Epithelial cell of prostate (primary cell): ENCODE measurements at regions not wholly inside any gene's neighbourhood (a gene's known extent, or its start where the extent isn't known, plus 50 kb on each side); places are given as distances from the start of the nearest gene placed in this dataset.
"Not testable (repeated sequence)": the region's sequence is repeated elsewhere in the genome, so short reads cannot be mapped to it uniquely, and the experiment has no call there.

Source experiments
- DNase-seq: peaks from one replicate; pipeline ENCODE4 v3.0.0-alpha.2; 2011; ENCODE audit warnings: low read depth, low spot score
- H3K27ac ChIP-seq: fragments of 450-650 bp; 2 replicates; pipeline ENCODE4 v1.5.1; 2017; ENCODE audit warnings: mild to moderate bottlenecking

DNA sequence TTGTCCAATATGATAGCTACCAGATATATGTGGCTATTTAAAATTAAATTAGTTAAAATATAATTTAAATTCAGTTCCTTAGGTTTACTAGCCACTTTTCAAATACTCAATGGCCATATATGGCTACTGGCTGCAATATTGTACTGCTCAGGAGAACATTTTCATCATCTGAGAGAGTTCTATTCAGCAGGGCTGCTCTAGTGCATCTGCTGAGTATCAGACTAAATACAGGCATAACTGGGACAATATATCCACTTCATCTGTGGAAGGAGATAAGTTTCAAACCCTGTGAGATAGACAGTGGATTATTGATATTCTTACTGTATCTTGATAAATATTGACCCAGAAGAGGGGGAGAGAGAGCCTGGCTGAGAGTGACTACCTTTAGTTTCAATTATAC lies 240.1 kb upstream of the ANKRD50 start:
- peak overlapping the region; percentile 0 for H3K27ac ChIP-seq

DNA sequence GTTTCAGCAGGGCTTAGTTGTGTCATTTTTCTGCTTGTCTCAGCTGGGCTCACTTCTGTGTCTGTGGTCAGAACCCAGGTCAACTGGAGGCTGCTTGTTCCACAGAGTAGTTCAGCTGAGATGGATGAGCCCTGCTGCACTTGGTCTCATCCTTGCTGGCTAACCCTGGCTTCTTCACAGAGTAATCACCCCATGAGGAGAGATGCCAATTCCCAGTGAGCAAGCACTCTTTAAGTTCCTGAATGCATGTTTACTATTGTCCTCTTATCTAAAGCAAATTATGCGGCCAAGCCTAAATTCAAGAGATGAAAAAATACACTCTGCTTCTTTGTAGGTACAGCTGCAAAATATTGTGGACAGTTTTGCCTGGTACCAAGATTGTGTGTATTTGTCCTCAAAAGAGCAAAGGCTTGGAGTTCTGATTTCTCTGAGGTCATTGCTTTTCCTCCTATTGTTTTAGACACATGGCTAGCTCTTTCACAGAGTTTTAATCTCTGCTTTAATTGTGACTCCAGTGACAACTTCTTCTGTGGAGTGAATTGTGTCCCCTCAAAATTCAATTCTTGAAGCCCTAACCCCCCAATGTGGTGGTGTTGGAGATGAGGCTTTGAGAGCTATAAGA lies 236.6 kb upstream of the ANKRD50 start:
- no peak for DNase-seq
- H3K27ac ChIP-seq: no peak overlapping the region

More for the DNA sequence above, 240.1 kb upstream of the ANKRD50 start:
- no peak for DNase-seq

DNA sequence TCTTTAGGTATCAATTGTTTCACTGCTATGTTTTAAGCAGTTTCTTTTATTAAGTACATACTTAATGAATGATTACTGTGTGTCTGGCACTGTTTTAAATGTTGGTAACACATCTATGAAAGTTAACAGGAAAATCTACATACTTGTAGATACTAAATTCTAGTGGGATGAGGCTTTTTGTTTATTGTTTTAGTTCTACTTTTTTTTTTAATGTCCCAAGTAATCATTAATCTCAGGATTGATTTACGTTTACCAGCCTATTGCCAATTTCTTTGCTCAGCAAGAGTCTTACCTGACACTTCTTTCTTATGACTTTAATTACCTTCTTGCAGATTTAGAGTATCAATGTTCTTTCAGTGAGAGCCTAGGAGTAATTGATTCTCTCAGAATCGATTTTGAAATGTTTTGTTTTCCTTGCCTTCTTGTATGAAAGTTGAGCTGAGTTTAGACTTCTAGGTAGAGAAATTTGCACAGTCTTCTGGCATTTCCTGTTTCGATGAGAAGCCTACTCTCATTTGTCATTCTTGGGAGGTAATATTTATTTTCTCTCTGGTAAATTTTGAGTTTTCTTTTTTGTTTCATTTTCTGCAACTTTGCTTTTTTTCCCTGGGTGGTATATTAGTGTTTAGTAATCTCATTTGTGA lies 235.2 kb upstream of the ANKRD50 start:
- DNase-seq: no peak
- H3K27ac ChIP-seq: peak overlapping the region; percentile 18

DNA sequence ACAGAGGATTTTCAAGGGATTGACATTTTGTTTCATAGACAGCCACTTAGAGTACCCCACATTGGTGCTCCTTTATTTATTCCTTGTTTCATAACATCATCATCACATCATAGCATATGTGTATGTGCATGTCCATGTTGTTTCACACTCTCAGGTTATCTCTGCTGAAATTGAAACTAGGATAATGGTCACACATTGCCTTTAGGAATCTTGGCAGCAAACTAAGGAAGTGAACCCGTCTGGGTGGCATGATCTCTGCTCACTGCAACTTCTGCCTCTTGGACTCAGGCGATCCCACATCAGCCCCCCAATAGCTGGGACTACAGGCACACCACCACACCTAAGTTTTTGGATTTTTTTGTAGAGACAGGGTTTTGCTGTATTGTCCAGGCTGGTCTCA lies 234.2 kb upstream of the ANKRD50 start:
- no peak for DNase-seq
- peak overlapping the region; percentile 18 for H3K27ac ChIP-seq

- H3K27ac ChIP-seq: peak overlapping the region; percentile 97
- no peak for DNase-seq
Observed at GRCh38 chr4:124945422-124945821, 232.9 kb upstream of the ANKRD50 start.

- H3K27ac ChIP-seq: peak overlapping the region; percentile 97
- DNase-seq: no peak
Observed at GRCh38 chr4:124943938-124944337, 231.4 kb upstream of the ANKRD50 start.

DNA sequence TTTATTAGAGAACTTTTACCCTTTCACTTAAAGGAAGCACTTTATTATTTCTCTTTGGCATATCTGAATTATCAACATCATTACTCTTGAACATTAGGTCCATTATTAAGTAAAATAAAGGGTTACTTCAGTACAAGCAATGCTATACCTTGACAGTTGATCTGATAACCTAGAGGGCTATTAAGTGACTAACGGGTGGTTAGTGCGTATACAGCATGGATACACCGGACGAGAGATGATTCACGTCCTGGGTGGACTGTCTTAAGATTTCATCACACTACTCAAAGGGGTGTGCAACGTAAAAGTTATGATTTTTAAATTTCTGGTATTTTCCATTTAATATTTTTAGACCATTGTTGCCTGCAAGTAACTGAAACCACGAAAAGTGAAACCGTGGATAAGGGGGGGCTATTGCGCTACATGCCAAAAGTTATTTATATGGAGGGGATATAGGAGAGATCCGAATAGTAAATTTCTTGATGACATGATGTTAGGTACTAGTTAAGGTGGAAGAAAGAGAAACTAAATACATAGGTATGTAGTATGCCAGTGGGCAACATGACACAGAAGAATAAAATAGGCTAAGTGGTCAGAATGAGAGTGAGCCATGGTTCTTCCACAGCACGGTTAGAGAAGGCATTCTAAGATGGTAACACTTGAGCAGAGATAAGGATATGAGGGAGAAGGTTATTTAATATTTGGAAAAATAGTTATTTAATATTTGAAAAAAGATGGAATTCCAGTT lies 230.8 kb upstream of the ANKRD50 start:
- H3K27ac ChIP-seq: peak overlapping the region; percentile 97
- peak; percentile 50 for DNase-seq

DNA sequence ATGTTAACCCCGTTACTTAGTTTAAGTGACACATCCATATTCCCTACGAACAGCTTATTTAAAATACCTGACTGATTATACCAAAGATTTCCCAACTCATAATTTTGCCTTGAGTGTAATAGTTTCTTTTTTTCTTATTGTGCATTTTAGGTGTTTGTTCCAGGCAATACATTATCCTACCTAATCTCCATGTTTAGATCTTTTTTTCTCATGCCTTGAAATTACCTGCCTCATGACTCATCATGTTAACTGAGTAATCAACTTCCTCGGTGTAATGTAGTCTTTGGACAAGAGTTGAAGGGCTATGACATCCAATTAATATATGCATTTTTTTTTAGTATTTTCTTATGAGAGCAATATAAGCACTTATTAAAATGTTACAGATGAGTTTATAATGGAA lies 228.7 kb upstream of the ANKRD50 start:
- DNase-seq: peak; percentile 60
- peak overlapping the region; percentile 97 for H3K27ac ChIP-seq

DNA sequence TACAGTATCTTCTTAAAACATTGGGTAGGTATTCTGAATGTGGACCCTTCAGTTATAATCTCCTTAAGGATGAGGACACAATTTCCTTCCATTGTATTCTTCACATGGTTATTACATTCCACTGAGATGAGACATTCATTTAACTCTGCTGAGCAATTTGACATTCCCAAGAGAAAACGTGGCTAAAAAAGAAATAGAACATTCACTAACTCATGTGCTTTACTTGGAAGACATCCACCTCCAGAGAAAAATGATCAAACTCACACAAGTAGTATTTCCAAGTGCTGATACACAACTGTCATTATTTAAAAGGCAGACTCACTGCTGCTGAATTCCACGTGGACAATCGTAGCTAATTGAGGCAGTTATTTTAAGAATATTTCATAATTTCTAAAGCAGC lies 227.9 kb upstream of the ANKRD50 start:
- peak overlapping the region; percentile 97 for H3K27ac ChIP-seq
- DNase-seq: peak; percentile 69

DNA sequence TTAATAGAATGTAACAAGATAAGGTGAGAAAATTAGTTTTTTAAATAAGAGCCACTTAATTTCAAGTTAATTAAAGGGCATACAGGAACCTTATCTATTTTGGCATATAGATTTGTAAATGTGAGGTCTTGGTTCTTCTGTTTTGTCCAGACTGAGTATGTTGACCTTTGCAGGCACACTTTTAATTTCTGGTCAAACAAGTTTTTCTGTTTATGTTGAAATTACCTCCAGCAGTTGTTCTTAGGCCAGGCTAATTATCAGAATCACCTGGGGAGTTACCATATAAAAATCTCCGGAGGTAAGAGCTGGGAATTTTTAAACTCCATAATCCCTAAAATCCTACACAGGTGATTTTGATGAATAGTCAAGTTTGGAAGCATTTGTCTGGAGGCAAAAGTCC lies 227.4 kb upstream of the ANKRD50 start:
- peak overlapping the region; percentile 97 for H3K27ac ChIP-seq
- DNase-seq: no peak

GRCh38 chr4:124938836-124939235 lies 226.3 kb upstream of the ANKRD50 start:
- no peak overlapping the region for H3K27ac ChIP-seq
- DNase-seq: no peak

DNA sequence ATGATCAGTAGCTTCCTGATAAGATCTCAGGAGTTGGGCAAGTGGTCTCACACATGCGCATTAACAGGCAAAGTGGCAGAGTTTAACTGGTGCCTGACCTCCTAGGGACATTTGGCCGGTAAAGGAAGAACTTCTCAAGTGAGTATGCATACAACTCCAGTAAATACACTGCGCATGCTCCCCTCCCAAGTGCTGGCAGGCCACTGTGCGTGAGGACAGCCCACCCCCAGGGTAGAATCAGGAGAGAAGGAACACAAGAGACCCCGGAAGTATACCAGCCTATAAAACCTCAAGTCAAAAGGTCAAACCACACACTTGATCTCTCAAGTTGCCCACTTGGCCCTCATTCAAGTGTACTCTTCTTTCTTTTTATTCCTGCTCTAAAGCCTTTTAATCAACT lies 225.5 kb upstream of the ANKRD50 start:
- no peak overlapping the region for H3K27ac ChIP-seq
- no peak for DNase-seq

DNA sequence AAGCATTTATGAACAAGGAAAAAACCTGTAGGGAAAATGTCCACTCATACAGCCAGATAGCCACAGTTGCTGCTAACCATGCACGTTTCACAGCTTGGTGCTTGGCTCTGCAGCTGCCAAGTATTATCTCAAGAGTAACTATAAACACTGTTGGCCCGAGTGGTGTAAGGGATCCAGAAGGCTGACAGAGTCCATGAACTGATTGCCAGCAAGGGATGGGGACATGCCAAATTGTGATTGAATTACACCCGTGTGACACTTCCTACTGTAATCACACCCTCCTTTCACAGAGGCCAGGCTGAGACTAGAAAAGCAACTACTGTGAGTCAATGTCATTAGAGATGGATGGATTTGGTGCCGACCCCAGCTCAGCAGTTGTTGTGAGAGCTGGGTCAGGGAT lies 223.9 kb upstream of the ANKRD50 start:
- DNase-seq: no peak
- H3K27ac ChIP-seq: no peak overlapping the region

DNA sequence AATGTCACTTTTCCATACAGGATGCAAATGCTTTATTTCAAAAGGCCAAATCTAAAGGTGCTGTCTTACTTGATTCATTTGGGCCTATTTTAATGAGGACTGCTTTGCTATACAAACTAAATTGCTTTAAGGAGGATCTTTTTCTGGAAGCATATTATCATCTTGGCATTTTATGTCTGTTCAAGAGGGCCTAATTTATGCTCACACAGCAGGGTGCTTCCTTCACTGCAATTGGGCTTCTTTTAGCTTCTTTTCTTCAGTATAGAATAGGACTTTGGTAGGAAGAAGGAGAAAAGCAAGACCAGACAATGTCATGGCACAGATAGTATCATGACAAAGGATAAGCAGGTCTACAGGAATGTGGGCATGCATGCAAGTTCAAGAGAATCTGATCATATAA lies 222.4 kb upstream of the ANKRD50 start:
- no peak overlapping the region for H3K27ac ChIP-seq
- DNase-seq: no peak

DNA sequence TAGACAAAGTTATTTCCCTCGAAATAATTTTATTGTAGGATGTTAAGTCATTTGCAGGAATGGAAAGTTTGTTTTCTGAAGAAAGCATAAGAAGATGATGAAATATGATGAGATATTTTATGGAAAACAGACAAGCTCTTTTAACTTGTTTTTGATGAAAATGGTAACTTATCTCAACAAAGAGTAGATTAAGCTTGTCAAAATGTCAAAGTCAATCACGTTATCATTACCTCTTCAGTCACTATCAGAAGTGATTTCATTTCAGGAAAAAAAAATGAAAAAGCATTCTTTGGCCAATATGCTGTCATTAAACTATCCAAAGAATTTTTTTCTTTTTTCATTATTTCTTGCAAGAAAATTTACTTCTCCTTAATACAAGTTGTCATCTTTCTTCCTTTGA lies 221.0 kb upstream of the ANKRD50 start:
- no peak overlapping the region for H3K27ac ChIP-seq
- DNase-seq: no peak

GRCh38 chr4:124932447-124932846 lies 219.9 kb upstream of the ANKRD50 start:
- no peak for DNase-seq
- no peak overlapping the region for H3K27ac ChIP-seq

- no peak overlapping the region for H3K27ac ChIP-seq
- DNase-seq: no peak
Observed at GRCh38 chr4:124931050-124931449, 218.5 kb upstream of the ANKRD50 start.

GRCh38 chr4:124922748-124923147 lies 210.2 kb upstream of the ANKRD50 start:
- not testable (repeated sequence) for DNase-seq, H3K27ac ChIP-seq

DNA sequence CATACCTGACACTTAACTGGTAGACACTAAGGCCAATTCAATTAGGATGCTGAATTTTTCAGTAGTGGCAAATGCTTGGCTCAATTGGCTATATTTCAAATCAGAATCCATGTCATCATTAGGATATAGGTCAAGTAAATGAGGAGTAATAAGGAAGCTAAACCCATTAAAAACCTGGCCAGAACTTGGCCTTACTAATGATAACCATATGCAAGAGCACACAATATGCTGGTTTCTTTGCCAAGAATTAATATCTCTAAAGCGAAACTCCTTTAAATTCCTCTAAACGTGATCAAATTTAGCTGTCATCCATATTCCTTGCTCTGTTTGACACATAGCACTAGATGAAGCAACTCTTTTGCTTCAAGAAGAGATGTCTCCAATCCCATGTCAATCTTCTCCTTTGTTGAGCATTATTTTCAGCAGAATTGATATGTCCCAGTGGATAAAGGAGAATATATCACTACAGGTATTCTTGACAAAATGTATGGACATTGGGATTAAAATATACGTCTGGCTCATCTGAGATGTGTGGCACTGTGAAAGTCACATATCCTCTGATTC lies 206.1 kb upstream of the ANKRD50 start:
- DNase-seq: no peak
- no peak overlapping the region for H3K27ac ChIP-seq

DNA sequence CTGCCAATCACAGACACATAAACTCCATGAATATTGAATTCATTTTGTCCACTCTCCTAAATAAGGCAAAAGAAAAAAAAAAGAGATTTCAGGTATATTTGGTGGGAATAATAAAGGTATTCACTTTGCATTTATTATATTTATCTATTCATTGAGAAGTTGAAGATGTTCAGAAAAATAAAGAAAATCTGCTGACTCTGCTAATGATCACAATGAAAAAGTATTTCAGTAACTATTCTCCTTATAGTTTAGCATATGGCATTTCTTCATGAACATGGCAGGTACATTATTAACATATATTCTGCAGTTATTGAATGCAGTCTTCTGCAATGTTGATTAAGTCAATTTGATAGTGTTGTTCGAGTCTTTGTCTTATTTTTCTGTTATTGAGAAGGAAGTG lies 202.5 kb upstream of the ANKRD50 start:
- H3K27ac ChIP-seq: no peak overlapping the region
- DNase-seq: no peak

- no peak overlapping the region for H3K27ac ChIP-seq
- no peak for DNase-seq
Observed at GRCh38 chr4:124913237-124913636, 200.7 kb upstream of the ANKRD50 start.
